PFSK-1 (cell line): ENCODE measurements at regions not wholly inside any gene's neighbourhood (a gene's known extent, or its start where the extent isn't known, plus 50 kb on each side); places are given as distances from the start of the nearest gene placed in this dataset.

Experiments
- FOXP2 ChIP-seq: optimal IDR thresholded peaks from 2 replicates; pipeline ENCODE3; 2011; ENCODE audit warnings: borderline replicate concordance, control low read depth, inconsistent platforms; ENCODE audit not compliant: insufficient read depth; ENCODE audit errors: extremely low read length, extremely low read depth
- POLR2AphosphoS5 ChIP-seq: IDR thresholded peaks from 2 replicates; pipeline ENCODE4 v1.6.1; 2012; ENCODE audit warnings: low read depth, mild to moderate bottlenecking, control low read depth, low read length, moderate library complexity
- REST ChIP-seq, 2 experiments: IDR thresholded peaks; 2 replicates each; pipeline versions ENCODE4 v1.6.1 to v1.8.0; 2011 to 2012; ENCODE audit warnings: low read depth in 2 of 2, low read length in 2 of 2, control low read depth in 1 of 2, inconsistent platforms in 1 of 2, mild to moderate bottlenecking in 1 of 2, moderate library complexity in 1 of 2; ENCODE audit not compliant: insufficient read depth in 1 of 2
- SIN3A ChIP-seq: IDR thresholded peaks from 2 replicates; pipeline ENCODE4 v1.6.1; 2012; ENCODE audit warnings: mild to moderate bottlenecking, low read length, moderate library complexity, borderline replicate concordance; ENCODE audit not compliant: insufficient read depth
- TAF1 ChIP-seq: IDR thresholded peaks from 2 replicates; pipeline ENCODE4 v1.6.1; 2012; ENCODE audit warnings: low read length, control low read depth, borderline replicate concordance; ENCODE audit not compliant: insufficient read depth

GRCh38 chr4:144507311-144508101 lies 138.4 kb upstream of the HHIP start:
- no peak for TF ChIP-seq TAF1
- no peak for TF ChIP-seq POLR2AphosphoS5
- TF ChIP-seq REST (IDR thresholded peaks at IDR 0.05; ENCODE audit: insufficient read depth in 1 of 2, low read depth in 2 of 2, low read length in 2 of 2), result no peak
- TF ChIP-seq SIN3A, result no peak
- TF ChIP-seq FOXP2, result no peak
